ENCODE measurements at regions not wholly inside any gene's neighbourhood (a gene's known extent, or its start where the extent isn't known, plus 50 kb on each side); places are given as distances from the start of the nearest gene placed in this dataset.

DNA sequence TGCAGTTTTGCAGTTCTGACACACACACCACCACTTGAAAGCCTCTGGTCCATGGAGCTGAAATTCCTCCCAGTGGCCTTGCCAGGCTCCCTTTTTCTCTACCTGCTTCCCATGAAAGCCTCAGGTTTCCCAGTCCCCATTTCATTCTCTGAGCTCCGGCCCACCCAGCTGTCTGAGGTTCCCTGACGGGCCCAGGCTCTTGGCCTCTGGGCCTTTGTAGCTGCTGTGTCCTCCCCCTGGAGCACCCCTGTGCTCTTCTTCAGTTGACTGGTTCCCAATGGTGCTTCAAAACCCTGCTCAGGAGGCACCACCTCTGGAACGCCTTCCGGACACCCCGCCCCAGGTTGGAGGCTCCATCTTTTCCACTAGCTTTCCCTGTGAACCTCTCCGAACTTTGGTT, 155.9 kb upstream of the SHB start:
- no peak for DNase-seq

DNA sequence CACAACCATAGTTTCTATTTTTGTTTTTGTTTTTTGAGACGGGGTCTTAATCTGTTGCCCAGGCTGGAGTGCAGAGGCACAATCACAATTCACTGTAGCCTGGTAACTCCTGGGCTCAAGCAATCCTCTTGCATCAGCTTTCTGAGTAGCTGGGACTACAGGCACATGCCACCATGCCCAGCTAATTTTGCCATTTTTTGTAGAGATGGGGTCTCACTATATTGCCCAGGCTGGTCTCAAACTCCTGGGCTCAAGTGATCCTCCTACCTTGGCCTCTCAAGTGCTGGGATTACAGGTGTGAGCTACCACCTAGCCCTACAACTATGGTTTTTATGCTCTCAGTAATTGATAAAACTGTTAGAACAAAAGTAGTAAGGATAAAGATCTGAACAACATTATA, 147.5 kb upstream of the SHB start:
- DNase-seq: no peak

DNA sequence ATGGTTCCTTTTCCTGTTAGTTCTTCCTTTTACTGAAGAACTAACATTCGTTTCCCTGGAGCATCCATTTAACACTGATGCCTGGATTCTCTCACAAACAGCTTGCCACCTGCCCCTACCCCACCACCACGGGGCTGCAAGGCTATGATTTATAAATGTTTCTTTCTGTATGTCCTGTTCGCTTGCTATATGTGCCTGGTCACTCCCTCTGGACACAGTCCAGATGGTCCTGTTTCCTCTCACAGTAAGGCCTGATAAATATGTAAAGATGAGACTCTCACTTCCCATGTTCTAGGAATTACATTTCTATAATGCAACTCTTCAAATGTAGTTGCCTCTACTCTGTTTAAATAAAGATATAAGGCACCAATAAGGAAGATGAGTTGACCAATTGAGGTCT, 146.4 kb upstream of the SHB start:
- no peak for DNase-seq

DNA sequence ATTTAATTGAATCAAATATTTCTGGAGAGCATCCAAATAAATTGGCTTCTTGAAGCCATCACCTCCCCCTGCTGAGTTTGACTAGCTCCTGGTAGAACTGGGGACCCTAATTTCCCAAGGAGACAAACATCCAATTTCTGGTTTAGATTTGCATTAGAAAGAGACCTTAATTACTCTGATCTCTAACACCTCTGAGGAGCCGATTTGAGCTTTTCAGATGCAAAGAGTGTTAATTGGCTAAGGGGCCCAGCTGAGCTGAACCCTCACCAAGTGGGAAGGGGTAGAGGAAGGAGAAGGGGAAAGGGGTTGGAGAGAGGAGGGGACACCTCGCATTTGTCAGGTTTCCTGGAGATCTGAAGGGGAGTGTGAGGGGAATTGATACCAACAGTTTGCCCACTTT, 145.4 kb upstream of the SHB start:
- DNase-seq: no peak

DNA sequence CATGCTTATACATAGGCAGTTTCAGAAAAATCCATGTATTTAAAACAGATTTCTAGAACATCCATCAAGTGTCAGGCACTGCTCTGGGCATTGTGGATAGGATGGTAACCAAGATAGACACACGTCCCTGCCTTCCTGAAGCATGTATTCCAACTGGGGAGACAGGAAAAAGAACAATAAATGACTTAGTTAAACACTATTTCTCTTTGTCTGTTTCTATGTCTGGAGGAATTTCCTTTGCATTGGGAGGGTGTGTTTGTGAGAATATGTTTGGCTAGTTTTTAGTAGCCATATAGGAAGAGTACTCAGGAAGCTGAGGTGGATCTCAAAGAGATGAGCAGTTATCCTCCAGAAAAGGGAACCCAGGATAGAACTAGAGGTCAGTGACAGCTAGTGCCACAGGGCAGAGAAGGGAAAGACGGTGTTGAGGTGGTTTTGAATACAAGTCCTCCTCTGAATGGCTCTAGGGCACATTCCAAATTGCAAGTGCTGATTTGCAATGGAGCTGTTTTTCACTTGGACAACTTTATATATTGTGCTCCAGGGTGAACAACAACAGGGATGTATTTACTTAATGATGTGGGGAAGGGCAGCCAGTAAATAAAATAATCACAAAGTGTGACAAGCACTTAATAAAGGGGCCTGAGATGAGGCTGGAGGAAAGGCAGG, 144.7 kb upstream of the SHB start:
- DNase-seq: no peak

DNA sequence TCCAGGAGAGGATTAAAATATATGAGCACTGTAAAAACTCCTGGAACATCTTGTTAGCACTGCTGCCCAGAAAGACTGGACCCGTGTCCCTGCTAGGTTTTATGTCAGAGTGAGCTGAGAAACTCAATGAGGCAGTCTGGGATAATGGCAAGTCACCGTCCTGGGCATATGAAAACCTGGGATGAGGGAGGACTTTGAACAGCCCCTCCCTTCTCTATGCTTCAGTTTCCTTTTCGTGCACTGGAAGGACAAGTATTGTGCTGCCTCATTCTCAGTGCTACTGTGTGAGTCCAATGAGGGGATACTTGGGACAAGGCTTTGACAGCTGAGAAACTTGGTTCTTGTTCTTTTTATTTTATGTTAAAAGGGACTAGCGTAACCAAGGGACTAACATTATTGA, 143.0 kb upstream of the SHB start:
- no peak for DNase-seq

DNA sequence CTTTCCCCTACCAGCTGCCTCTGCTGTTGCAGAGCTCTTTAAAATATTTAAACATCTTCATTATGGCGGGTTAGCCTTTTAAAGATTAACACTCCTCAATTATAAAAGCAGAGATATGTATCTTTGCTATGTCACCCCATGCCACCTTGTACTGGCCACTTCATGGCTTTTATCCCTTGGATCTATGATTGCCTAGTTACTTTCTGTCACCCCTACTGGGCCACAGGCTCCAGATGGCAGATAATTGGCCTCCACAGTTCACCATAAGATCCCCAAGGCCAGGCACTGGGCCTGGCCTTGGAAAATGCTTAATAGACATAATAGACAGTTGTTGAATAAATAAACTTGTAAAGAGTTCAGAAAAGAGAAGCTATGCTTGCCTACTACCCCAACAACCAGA, 142.0 kb upstream of the SHB start:
- DNase-seq: no peak

DNA sequence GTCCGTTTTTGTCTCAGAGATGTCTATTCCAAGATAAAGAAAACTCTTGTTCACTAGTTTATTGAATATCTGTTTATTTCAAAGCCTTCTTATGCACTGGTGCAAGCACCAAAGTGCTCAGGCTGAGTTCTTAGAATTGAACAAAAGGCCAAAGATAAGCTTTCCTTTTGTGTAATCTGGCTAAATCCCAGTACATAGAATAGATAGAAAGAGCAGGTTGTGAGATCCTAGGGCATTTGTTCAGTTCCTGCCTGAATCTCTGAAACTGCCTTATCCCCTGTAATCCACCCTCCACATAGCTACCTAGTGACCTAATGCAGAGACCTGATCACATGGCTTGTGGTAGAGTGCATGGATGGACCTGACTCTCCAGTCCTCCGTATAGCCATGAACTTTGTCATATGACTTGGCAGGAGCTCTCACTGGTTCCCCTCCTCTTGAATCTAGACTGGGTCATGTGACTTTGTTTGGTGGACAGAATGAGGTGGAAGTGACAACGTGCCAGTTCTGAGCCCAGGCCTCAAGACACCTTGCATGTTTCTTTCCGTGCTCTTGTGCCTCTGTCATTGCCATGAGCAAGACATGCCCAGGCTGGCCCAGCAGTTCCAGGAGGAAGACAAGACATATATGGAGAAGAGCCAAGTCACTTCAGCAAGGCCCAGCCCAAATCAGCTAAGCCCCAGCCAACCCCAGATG, 139.3 kb upstream of the SHB start:
- DNase-seq: no peak

DNA sequence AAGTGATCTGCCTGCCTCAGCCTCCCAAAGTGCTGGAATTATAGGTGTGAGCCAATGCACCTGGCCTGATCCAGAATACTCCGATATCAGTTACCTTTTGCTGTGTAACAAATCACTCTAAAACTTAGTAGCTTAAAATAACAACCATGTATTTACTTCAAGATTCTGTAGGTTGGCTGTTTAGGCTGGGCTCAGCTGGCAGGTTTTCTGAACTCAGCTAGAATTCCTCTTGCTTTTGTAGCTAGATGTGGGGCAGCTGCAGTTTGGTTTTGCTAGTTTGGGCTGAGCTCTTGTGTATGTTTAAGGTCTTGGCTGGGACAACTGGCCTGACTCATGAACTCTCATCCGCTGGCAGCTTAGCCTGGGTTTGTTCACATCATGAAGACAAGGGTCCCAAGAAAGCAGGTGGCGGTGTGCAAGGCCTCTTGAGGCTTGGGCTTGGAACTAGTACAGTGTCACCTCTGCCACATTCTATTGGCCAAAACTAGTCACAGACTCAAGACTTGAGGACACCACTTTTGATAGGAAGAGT, 138.3 kb upstream of the SHB start:
- DNase-seq: no peak

DNA sequence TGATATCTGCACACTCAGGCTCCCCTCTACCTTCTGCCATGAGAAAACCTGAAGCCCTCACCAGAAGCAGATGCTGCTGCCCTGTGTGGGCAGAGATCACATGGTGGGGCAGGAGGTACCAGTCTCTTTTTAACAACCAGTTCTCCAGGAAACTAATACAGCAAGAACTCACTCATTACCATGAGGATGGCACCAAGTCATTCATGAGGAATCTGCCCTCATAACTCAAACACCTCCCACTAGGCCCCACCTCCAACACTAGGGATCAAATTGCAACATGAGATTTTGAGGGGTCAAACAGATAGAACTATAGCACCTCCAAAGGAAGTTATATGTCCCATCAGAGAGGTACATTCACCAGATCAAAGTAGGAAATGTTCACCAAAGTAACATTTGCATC, 136.3 kb upstream of the SHB start:
- no peak for DNase-seq

DNA sequence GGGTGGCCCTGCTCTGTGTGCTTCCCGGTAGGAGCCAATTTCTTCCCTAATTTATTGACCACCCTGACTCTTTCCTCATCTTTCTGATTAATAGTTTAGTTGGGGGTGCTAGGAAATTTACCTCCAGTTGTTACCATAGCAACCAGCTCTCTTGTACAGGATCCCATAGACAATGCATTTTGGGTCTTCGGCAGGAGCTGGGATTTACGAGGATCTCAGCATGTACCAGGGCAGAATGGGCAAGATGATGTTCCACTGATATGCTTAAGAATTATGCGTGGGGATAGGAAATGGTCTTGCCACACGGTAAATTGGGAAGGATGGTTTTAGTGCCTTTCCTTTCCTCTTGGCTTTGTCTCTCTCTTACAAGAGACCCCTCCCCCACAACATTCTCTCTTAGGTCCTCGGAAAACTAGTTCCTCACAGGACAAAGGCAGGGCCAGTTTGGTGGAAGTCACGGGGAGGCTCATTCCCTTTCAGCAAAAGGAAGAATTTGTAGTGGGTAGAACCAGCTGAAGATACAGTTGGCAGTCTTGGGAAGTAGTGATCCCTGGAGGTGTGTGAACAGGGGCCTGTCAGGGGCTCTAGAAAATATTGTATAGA, 133.4 kb upstream of the SHB start:
- DNase-seq: no peak

- no peak for DNase-seq
These were observed 132.8 kb upstream of the SHB start for GRCh38 chr9:38201844-38202243.

DNA sequence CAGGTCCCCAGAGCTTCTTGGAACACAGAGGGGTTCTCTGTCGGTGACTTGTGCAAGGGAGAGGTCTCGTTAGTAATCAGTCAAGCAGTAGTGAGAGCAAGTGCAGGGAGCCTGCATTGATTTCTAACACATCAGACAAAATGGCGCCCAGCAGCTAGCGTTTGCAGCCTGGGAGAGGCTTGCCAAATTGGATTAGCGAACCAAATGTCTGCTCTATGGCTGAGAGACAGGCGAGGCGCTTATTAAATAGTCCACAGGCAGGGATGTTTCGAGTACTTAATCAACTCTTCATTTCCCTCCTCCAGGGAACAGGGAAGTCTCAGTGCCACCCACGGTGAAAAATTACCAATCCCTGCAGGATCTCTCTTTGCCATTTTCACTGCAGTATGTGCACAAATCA, 131.4 kb upstream of the SHB start:
- DNase-seq: no peak

DNA sequence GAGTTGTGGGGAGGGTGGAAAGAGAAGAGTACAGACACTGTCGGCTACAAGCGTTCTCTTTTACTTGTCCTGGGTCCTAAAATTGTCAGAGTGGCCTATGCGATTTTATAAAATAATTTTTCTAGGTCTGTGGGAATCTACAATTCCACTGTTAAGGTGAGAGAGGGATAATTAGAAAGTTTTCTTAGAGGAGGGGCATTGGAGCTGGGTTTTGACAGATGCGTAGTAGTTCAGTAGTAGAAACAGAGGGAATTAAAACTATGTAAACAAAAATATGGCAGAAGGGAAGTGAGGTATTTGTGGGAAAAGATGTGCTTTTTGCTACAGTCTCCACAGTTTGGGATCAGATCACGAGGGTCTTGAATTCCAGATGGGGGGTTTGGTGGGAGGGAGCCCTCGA, 129.1 kb upstream of the SHB start:
- no peak for DNase-seq

GRCh38 chr9:38196714-38197113, 127.7 kb upstream of the SHB start:
- no peak for DNase-seq

- no peak for DNase-seq
These were observed 126.7 kb upstream of the SHB start for GRCh38 chr9:38195737-38196161.

- DNase-seq: no peak
These were observed 125.8 kb upstream of the SHB start for GRCh38 chr9:38194870-38195269.

- no peak for DNase-seq
These were observed 123.8 kb upstream of the SHB start for GRCh38 chr9:38192731-38193265.

DNA sequence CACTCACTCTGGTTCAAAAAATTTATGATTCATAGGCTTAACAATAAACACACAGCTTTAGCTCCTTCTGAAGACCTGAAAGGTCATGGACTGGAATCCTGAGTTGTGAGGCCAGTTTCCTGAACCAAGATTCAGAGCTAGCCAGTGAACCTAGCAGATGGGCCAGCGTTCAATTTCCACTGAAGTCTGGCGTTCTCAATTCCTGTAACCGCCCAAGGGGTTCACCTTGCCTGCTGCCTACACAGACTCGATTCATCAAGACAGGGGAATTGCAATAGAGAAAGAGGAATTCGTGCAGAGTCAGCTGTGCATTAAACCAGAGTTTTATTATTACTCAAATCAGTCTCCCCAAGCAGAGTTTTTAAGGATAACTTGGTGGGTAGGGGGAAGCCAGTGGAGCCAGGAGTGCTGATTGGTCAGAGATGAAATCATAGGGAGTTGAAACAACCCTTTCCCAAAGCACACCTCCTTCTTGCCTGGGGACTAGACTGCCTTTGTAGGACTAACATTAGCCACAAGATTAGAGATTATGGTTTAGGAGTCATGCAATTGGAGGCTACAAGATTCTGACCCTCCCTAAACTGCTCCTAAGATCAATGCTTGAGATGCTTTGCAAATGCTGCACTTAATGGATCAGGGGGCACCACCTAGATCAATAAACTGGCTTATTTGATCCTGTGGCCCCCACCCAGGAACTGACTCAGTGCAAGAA, 117.5 kb upstream of the SHB start:
- DNase-seq: no peak

DNA sequence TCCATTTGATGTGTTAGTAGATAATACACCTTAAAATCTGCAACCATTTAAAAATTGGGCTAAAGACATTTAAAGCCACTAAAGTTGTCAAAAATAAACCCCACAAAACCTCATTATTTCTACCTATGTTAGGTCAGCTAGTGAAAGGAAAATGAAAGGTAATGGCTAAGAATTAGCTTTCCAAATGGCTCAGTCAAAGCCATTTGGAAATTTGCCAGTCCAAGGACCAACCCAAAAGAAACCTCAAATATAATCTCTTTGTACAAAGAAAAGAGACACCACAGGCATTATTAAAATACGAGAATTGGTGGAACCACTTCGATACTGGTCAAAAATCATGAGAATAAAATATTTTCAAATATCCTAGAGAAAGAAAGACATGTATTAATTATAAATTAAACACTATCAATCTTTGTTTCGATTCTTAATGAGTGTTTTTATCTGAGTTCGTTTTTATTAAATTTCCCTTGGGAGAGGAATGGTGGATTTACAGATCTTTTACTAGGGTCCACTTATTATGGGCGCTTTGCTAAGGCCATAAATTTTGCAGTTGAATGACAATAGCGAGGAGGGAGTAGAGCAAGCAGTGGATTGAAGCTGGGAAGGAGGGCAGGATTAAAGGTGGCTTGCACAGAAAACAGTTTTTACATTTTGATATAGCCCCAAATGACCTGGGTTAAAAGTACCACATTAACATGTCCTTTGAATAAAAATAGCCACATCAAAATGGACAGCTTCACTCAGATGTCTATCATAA, 116.8 kb upstream of the SHB start:
- DNase-seq: no peak

GRCh38 chr9:38183994-38184568, 115.1 kb upstream of the SHB start:
- no peak for DNase-seq

DNA sequence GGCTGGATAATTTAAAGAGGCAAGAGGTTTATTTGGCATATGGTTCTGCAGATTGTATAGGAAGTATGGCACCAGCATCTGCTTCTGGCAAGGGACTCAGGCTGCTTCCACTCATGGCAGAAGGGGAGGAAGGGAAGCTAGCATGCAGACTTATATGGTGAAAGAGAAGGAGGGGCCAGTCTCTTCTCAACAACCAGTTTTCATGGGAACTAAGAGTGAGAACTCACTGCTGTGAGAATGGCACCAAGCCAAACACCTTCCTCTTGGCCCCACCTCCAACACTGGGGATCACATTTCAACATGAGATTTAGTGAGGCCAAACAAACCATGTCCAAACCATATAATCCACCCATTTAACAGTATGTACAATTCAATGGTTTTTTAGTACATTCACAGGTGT, 113.3 kb upstream of the SHB start:
- no peak for DNase-seq

All from suppressor macrophage treated with lipopolysaccharide for 4 hours (primary cell).